GM18870 (cell line): ENCODE measurements at regions not wholly inside any gene's neighbourhood (a gene's known extent, or its start where the extent isn't known, plus 50 kb on each side); places are given as distances from the start of the nearest gene placed in this dataset.

Experiments
- ATAC-seq: cut with Tn5 transposase; IDR thresholded peaks from one replicate; pipeline ENCODE4 v1.9.1; 2021; ENCODE audit warnings: moderate library complexity; ENCODE audit not compliant: unreplicated experiment

GRCh38 chr13:64855506-64855905, 2374.6 kb downstream of the PCDH9 start:
- no peak for ATAC-seq

GRCh38 chr13:64850017-64850416, 2380.1 kb downstream of the PCDH9 start:
- ATAC-seq, result no peak

- no peak for ATAC-seq
These were observed 2380.9 kb downstream of the PCDH9 start for GRCh38 chr13:64849196-64849595.

GRCh38 chr13:64847767-64848166, 2382.4 kb downstream of the PCDH9 start:
- no peak for ATAC-seq

GRCh38 chr13:64845110-64845509, 2385.0 kb downstream of the PCDH9 start:
- ATAC-seq, result no peak

- ATAC-seq, result no peak
These were observed 2411.1 kb downstream of the PCDH9 start for GRCh38 chr13:64819081-64819480.

- ATAC-seq, result no peak
These were observed 2412.4 kb downstream of the PCDH9 start for GRCh38 chr13:64817691-64818090.

GRCh38 chr13:64810750-64811149, 2419.4 kb downstream of the PCDH9 start:
- ATAC-seq, result no peak

- ATAC-seq, result no peak
These were observed 2421.4 kb downstream of the PCDH9 start for GRCh38 chr13:64808704-64809103.

GRCh38 chr13:64801768-64802167, 2428.4 kb downstream of the PCDH9 start:
- no peak for ATAC-seq

GRCh38 chr13:64798422-64798821, 2431.7 kb downstream of the PCDH9 start:
- no peak for ATAC-seq

GRCh38 chr13:64793592-64793991, 2436.5 kb downstream of the PCDH9 start:
- no peak for ATAC-seq

- ATAC-seq, result no peak
These were observed 2437.0 kb downstream of the PCDH9 start for GRCh38 chr13:64793131-64793530.

GRCh38 chr13:64791373-64791772, 2438.8 kb downstream of the PCDH9 start:
- ATAC-seq, result no peak

- no peak for ATAC-seq
These were observed 2447.7 kb downstream of the PCDH9 start for GRCh38 chr13:64782466-64782865.

- ATAC-seq, result no peak
These were observed 2452.1 kb downstream of the PCDH9 start for GRCh38 chr13:64778002-64778401.

- no peak for ATAC-seq
These were observed 2455.2 kb downstream of the PCDH9 start for GRCh38 chr13:64774915-64775314.

GRCh38 chr13:64770743-64771142, 2459.4 kb downstream of the PCDH9 start:
- no peak for ATAC-seq

- no peak for ATAC-seq
These were observed 2463.1 kb downstream of the PCDH9 start for GRCh38 chr13:64767054-64767453.

- ATAC-seq, result no peak
These were observed 2464.5 kb downstream of the PCDH9 start for GRCh38 chr13:64765636-64766035.

- no peak for ATAC-seq
These were observed 2471.5 kb downstream of the PCDH9 start for GRCh38 chr13:64758521-64759244.

GRCh38 chr13:64756621-64757020, 2473.5 kb downstream of the PCDH9 start:
- no peak for ATAC-seq

- ATAC-seq, result no peak
These were observed 2474.2 kb downstream of the PCDH9 start for GRCh38 chr13:64755961-64756360.
